NOMO-1 (cell line): ENCODE measurements at regions not wholly inside any gene's neighbourhood (a gene's known extent, or its start where the extent isn't known, plus 50 kb on each side); places are given as distances from the start of the nearest gene placed in this dataset.

Experiments used
- DNase-seq, 2 experiments: peaks; one replicate each; lab custom pipeline; 2025; ENCODE audit not compliant: unreplicated experiment in 2 of 2; lab: John Stamatoyannopoulos, UW

DNA sequence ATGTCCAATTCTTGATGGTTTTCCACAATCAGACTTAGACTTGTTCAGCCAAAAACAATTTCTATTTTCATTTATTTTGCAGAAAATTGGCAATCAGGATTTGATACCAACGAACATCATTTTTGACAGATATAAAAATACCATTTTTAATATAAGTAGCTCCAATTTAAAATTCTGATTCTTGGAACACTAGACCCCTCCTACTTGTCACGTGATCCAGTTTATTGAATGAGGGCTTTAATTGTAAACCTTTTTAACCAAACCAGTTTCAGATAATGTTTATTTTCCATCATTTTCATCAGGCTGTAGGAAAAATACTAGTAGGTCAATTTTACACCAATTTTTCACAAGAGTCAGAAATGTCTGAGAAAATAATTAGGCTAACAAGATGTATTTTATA is 607.2 kb upstream of the RGS18 start:
- DNase-seq: no peak

DNA sequence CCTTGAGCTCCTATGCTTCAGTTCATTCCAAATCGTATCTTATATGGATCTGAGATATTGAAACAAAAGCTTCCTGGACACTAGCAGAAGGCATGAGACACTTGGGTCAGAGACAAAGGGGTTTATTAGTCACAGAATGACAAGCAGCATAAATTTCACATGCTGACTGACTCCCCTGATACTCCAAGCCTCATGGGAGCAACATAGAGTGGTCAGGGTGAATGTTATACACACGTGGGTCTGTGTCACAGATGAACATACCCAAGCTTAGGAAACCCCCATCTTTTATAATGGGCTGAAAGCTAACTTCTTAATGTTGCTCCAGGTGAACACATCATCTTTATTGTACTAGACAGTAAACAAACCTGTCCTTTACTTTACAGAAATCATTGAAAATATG is 599.9 kb upstream of the RGS18 start:
- no peak for DNase-seq

DNA sequence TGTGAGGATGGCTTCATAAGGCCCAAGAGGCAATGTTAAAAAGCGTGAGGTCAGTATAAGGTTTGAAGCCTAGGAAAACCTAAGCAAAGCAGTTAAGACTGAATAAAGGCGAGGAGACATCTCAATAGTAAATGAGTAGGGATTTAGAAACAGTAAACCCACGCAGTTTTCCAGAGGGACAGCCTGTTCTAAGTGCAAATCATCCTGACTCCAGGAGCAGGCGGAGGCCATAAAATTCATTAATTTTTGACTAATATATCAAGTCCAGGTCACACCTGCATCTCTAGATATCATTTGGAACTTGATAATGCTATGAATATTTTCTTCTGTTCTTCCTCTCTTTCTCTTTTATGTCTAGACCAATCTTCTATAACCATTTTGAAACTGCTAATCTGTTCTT is 597.0 kb upstream of the RGS18 start:
- DNase-seq: no peak

DNA sequence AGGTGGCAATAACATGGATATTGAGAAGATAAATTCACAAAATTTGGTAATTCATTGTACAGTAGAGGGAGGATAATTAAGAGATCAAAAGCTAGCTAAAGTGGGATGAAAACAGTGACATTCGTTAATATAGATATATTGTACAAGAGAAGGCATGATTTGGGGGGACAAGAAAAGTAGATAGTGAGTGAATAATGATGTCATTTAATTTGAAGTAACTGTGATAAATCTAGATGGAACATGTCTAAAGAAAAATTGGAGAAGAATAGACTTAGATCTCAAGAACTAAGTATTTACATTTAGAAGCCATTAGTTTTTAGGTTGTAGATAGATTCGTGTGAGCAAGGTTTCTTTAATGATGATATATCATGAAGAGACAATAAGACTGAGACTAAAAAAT is 594.0 kb upstream of the RGS18 start:
- DNase-seq: no peak

DNA sequence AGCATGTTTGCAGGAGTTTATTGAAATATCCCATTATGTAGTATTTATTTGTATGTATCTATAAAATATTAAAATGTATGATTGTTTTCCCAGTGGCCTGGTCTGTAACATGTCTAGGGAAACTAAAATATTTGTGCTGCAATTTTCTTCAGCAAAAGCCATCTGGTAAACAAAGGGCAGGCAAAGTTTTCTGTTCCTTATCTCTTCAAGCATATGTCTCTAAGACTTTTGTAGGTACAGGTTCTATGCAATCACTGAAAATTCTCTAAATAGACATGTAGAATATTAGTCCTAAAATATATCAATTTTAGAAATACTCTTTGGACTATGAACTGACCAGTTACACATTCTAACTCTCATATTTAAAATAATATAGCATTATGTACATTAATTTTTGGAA is 585.8 kb upstream of the RGS18 start:
- no peak for DNase-seq

DNA sequence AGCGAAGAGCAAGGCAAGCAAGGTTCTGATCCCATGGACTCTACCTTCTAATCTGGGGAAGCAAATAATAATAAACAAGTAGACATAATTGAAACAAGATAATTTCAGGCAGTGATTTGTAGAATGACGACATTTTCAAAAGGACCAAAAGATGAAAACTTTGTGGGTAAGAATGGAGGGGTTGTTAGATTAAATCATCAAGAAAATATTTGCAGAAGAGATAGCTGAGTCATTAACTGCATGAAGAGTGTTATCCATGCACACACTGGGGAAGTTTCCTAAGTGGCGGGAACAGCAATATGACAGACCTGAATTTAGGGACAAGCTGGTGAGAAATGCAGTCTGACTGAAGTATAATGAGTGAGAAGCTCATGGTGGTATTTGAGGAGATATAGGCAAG is 583.1 kb upstream of the RGS18 start:
- DNase-seq: no peak

DNA sequence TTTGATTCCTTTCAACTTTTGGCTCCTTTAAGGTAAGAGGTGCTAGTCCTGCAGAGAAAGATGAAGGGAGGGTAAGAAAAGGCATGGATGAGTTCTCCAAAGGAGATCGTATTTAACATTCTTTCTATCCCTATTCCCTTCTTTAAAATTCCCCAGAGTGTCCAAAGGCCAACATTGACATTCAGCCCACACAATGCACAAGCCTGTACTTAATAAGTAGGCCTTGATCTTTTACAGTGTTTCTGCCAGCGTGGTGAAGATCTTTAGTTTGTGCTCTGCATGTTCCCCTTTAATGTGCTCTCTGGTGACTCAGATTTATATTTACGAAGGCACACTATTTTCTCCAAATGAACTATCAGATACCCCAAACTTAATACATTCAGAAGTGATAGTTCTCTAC is 582.5 kb upstream of the RGS18 start:
- no peak for DNase-seq

DNA sequence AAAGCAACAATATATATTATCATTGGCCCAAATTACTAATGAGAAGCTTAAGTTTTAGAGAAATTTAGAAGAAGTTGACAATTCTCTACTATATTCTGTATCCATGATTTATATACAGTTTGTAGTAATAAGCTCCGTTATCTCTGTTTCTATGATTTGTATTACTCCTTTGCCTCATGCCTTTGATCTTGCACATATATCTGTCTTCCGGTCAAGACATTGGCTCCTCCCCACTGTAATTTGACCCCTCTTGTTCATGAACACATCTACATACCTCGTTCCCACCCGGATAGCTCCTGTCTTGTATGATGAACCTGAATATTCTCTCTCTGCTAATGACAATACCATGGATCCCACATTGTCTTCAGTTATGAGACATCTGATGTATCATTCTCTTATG is 581.0 kb upstream of the RGS18 start:
- DNase-seq: no peak

DNA sequence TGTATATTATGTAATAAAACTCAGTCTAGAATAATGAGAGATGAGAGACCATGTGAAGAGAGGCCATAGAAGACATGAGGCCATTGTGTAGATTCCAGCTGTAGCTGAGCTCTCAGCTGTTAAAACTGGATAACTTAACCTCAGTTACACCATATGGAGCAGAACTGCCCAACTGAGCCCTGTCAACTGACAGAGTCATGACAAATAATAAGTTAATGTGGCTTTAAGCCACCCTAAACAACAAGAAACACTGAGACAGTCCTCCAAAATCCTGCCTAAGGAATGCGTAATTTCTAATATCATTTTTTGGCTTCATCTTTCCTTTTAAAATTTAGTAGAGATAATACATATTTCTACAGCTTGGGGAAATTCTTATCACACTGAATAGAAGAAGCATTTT is 580.0 kb upstream of the RGS18 start:
- DNase-seq: no peak

DNA sequence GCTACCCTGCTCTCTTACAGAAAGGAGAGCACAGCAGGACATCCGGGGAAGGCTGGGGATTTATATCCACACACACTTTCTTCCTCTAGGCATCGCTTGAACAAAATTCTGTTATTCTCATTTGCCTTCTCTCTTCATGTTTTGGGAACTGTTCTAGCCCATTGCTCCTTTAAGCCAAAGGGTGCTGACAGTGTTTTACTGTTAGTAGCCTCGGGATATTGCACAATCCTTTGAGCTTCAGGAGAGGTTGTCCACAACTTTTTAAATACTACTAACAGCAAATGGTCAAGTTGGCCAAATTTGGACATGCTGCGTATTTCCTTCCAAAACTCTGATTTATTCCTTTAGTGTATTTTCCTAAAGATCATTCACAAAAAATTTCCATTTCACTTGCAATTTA is 579.2 kb upstream of the RGS18 start:
- no peak for DNase-seq

DNA sequence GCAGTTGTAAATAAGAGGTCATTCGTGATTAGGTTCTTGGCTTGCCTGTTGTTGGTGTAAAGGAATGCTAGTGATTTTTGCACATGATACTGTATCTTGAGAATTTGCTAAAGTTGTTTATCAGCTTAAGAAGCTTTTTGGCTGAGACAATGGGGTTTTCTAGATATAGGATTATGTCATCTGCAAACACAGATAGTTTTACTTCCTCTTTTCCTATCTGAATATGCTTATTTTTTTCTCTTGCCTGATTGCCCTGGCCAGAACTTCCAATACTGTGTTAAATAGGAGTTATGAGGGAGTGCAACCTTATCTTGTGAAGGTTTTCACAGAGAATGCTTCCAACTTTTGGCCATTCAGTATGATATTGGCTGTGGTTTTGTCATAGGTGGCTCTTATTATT is 576.1 kb upstream of the RGS18 start:
- DNase-seq: peak; percentile 10 to 35

DNA sequence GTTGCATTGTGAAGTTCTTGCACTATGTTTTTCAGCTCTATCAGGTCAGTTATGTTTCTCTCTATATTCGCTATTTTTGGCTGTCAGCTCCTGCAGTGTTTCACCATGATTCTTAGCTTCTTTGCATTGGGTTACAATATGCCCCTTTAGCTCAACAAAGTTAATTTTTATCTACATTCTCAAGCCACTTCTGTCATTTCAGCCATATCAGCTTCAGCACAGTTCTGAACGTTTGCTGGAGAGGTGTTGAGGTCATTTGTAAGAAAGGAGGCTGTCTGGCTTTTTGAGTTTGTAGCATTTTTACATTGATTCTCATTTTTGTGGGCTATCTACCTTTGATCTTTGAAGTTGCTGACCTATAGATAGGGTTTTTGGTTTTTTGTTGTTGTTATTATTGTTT is 573.2 kb upstream of the RGS18 start:
- no peak for DNase-seq

DNA sequence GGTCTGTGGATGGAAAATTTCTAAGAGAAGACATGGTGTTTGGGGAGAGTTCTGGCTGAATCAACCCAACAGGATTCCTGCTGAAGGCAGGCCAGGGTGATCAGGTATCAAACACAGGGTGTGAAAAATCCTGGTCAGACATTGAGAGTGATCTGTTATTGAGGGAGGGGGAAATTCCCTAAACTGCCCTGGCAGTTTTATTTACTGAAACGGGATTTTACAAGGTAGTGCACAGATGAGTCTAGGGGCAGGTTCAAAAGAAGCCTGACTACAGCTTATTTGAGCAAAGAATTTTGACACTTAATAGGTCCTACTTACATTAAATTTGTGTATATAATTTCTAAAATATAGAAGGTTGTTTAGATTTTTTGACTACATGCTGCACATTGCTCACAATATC is 569.4 kb upstream of the RGS18 start:
- DNase-seq: no peak

DNA sequence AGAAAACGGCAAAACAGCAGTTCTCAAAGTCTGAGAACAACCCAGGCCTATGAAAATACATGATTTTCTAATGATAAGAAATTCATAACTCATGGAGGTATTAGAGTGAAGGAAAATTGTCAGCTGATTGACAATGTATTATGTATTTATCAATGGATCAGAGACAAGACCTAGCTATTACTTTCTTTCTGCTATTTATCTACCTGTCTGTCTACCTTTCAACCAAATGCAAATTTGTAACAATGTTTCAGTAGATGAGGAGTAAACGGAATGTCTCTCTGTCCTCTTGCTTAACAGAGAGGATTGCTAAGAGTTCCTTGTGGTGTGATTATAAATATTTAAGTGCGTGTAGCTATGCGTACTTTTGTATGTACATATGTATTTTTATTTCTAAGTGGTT is 568.7 kb upstream of the RGS18 start:
- DNase-seq: no peak

DNA sequence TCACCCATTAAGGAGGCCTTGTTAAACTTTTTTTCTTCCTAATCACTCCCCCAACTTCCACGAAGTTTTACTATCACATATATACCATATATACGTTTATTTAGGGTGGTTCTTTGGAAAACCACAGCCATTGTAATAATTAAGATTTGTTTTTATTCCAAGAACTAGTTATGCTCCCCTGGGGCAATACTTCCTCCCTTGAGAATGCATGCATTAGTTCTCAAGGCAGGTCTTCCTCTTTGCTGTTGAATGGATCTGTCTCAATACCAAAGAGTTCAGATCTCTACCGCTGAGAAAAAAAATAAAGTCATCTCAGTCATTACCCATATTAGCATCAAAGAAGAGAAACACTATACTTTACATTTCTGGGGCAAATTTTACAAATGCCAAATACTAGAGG is 567.7 kb upstream of the RGS18 start:
- no peak for DNase-seq

DNA sequence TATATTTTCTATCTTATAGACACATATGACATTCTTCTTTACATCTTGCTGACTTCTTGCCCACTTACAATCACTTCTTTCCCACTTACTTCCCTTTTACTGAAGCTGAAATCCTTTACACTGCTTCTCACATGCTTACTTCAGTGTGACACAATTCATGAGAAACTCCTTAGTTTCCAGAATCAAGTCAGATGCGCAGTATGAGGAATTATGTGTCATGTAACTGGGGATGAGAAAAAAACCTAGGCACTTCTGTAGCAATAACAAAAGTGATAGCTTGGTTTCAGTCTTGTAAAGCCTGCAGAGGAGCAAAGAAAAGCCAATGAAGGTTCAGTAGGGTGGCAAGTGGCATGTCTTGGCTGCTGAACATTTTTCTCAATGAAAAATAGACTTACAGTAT is 566.2 kb upstream of the RGS18 start:
- DNase-seq: no peak

DNA sequence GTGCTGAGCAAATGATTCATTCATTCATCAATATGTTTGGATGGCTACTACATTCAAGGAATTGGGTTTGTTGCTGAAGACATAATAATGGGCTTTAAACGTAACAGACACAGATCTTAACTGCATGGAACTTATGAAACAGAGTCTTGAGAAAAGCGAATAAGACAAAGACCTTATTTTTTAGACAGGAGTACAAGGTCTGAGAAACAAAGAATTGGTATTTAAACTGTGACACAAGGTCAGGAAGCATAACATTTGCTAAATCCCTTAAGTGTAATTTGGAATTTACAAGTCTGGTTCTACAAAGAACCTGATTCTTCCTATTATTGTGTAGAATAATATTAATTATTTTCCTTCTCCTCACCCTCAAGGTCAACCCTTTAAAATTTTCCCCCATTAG is 565.4 kb upstream of the RGS18 start:
- no peak for DNase-seq

DNA sequence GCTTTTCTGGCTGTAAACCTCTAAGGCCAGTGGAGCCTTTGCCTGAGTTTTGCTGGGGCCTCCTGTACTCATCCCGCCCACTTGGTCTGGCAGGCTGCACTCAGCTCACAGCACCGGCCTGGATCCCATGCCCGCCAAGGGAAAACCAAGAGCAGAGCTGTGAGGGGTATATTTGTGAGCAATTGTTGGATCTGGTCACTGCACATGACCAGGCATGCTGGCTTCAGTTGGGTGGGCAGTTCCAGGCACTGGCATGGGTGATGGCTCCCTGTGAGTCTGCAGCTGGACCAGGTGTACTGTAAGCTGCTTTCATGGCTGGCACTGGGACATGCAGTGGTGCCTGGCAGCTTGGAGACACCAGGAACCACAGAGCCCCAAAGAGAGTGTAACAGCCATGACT is 563.1 kb upstream of the RGS18 start:
- no peak for DNase-seq

DNA sequence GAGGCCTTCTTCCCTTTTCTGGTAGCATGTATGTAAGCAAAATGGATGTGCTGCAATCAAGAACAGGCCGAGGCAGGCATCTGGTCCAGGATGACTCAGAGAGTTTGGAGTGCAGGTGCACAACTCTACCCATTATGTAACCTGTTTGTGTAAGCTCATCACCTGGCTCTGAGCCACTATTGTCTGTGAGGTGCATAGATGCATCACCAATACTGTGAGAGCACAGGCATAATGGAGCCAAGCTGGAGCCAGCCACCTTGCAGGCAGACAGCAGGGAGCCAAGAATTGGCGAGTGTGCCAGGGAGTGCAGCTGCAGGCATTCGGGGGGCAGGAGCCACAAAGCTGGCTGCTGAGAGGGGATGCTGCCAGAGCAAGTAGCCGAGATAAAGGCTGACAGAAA is 549.9 kb upstream of the RGS18 start:
- DNase-seq: no peak

DNA sequence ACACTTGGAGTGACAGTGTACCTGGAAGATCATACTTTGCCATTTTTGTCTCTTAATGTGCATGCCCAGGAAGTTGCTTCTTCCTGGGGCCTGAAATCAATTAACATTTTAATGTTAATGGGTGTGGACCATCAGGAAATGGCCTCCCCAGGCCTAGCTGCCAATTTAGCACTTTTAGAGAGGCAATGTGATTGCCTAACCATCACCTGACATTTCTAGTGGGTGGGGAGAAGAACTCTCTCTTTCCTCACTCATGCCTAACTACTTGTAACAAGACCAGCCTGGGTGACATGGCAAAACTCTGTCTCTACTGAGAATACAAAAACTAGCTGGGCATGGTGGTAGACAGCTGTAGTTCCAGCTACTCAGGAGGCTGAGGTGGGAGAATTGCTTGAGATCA is 549.0 kb upstream of the RGS18 start:
- no peak for DNase-seq

DNA sequence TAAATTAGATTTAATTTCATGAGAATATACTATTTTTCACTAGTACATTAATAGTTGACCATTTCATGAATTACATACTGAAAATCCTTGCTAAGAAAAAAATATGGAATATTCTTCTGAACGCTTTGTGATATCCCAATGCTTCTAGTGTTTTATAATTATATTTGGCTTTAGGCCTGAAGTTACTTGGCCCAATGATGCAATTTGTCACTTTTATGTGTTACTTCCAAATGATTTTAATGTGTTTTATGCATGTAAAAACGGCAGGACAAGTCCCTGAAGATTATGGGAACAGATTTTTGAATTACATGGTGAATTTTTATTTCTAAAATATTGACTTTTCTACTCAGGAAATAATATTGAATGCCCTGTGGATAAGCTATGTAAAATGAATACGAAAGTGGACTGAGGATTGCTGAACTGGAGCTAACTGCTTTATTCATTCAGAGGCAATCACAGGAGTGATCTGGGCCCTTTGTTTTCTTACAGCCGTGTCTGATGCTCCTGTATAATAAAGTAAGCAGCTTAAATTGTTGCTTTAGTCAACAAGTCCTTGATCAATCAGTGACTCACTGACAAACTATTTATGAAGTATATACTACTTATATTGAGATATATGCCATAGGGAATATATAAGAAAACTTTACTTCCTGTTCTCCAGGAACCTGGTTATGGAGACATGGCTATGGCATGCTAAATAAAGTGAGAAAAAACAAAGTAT is 543.0 kb upstream of the RGS18 start:
- DNase-seq: no peak

DNA sequence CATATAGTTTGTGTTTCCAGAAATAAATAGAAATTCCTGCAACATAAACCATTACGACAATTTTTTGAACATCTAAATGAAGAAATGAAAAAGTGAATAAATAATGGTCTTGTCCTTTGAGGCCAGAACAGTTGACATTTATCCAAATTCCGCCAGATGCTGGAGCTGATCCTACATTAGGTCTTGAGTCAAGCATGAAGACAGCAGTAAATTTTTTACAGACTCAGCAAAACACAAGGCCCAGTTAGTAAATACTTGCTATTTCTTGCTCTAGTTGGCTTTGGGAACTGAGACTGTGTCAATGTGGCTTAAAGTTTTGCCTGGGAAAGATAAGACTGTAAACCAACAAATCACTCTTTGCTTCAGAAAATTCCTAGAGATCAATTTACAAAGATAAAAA is 540.1 kb upstream of the RGS18 start:
- DNase-seq: no peak

DNA sequence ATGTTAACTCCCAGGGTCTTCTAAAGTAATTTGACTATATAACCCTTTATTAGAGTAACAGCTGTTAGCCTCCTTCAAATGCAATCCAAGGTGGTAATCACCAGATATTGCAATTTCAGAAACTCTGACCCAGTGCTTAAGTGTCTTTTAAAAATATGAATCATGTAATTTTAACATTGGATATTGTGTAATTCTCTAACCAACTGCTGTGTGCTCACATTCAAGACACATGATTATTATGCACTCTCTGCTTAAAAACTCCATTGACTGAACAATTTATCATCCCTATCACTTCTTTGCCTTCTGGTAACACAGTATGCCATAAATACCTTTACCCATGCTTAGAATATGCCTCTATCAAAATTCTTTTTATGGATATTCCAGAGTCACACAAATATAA is 537.4 kb upstream of the RGS18 start:
- DNase-seq: no peak
